ENCODE measurements at regions not wholly inside any gene's neighbourhood (a gene's known extent, or its start where the extent isn't known, plus 50 kb on each side); places are given as distances from the start of the nearest gene placed in this dataset.

- DNase-seq (ENCODE audit: extremely low read depth, low read depth, low spot score): no peak
These were observed 130.5 kb upstream of the ZNF644 start for GRCh38 chr1:91152331-91152730.

GRCh38 chr1:91151702-91152101 is 129.9 kb upstream of the ZNF644 start:
- DNase-seq (ENCODE audit: extremely low read depth, low read depth, low spot score): no peak

- DNase-seq (ENCODE audit: extremely low read depth, low read depth, low spot score): no peak
These were observed 126.8 kb upstream of the ZNF644 start for GRCh38 chr1:91148641-91149069.

- DNase-seq (ENCODE audit: extremely low read depth, low read depth, low spot score): no peak
These were observed 120.0 kb upstream of the ZNF644 start for GRCh38 chr1:91141858-91142257.

GRCh38 chr1:91138959-91139358 is 117.1 kb upstream of the ZNF644 start:
- no peak for DNase-seq (ENCODE audit: extremely low read depth, low read depth, low spot score)

- no peak for DNase-seq (ENCODE audit: extremely low read depth, low read depth, low spot score)
These were observed 115.5 kb upstream of the ZNF644 start for GRCh38 chr1:91137173-91137852.

- DNase-seq (ENCODE audit: extremely low read depth, low read depth, low spot score): no peak
These were observed 114.0 kb upstream of the ZNF644 start for GRCh38 chr1:91135799-91136198.

- no peak for DNase-seq (ENCODE audit: extremely low read depth, low read depth, low spot score)
These were observed 111.4 kb upstream of the ZNF644 start for GRCh38 chr1:91133248-91133647.

- DNase-seq (ENCODE audit: extremely low read depth, low read depth, low spot score): no peak
These were observed 108.6 kb upstream of the ZNF644 start for GRCh38 chr1:91130256-91130985.

GRCh38 chr1:91129458-91129857 is 107.6 kb upstream of the ZNF644 start:
- no peak for DNase-seq (ENCODE audit: extremely low read depth, low read depth, low spot score)

GRCh38 chr1:91129017-91129416 is 107.2 kb upstream of the ZNF644 start:
- DNase-seq (ENCODE audit: extremely low read depth, low read depth, low spot score): no peak

GRCh38 chr1:91124989-91125417 is 103.2 kb upstream of the ZNF644 start:
- DNase-seq (ENCODE audit: extremely low read depth, low read depth, low spot score): no peak

- no peak for DNase-seq (ENCODE audit: extremely low read depth, low read depth, low spot score)
These were observed 102.6 kb upstream of the ZNF644 start for GRCh38 chr1:91124290-91124985.

GRCh38 chr1:91123773-91124172 is 101.9 kb upstream of the ZNF644 start:
- DNase-seq (ENCODE audit: extremely low read depth, low read depth, low spot score): no peak

GRCh38 chr1:91123319-91123718 is 101.5 kb upstream of the ZNF644 start:
- DNase-seq (ENCODE audit: extremely low read depth, low read depth, low spot score): no peak

GRCh38 chr1:91122106-91122717 is 100.4 kb upstream of the ZNF644 start:
- DNase-seq (ENCODE audit: extremely low read depth, low read depth, low spot score): no peak

- DNase-seq (ENCODE audit: extremely low read depth, low read depth, low spot score): no peak
These were observed 99.5 kb upstream of the ZNF644 start for GRCh38 chr1:91121366-91121765.

- DNase-seq (ENCODE audit: extremely low read depth, low read depth, low spot score): no peak
These were observed 99.1 kb upstream of the ZNF644 start for GRCh38 chr1:91120936-91121335.

- no peak for DNase-seq (ENCODE audit: extremely low read depth, low read depth, low spot score)
These were observed 98.6 kb upstream of the ZNF644 start for GRCh38 chr1:91120421-91120820.

GRCh38 chr1:91104712-91105111 is 82.9 kb upstream of the ZNF644 start:
- no peak for DNase-seq (ENCODE audit: extremely low read depth, low read depth, low spot score)

GRCh38 chr1:91101328-91101727 is 79.5 kb upstream of the ZNF644 start:
- DNase-seq (ENCODE audit: extremely low read depth, low read depth, low spot score): no peak

Data from glomerular endothelial cell (primary cell).